SK-N-SH (cell line): ENCODE measurements at regions not wholly inside any gene's neighbourhood (a gene's known extent, or its start where the extent isn't known, plus 50 kb on each side); places are given as distances from the start of the nearest gene placed in this dataset.

Source experiments
- CTCF ChIA-PET: fragments of 300-600, 350-600 bp; formaldehyde crosslinking; extraction: SDS; loops from one replicate; lab custom pipeline; 2021; lab: Yijun Ruan, JAX
- POLR2A ChIA-PET: fragments of 350-600 bp; sonication (Branson Sonifier 250); formaldehyde crosslinking; extraction: SDS; loops from one replicate; lab custom pipeline; 2020; ENCODE audit warnings: antibody characterized with exemption, inconsistent platforms; lab: Yijun Ruan, JAX
- DNase-seq: peaks from one replicate; pipeline ENCODE4 v3.0.0; 2012
- H2AFZ ChIP-seq: fragments of 200-600 bp; sonication (generic); 2 replicates; pipeline ENCODE4 v1.8.1; 2016; ENCODE audit warnings: antibody characterized with exemption, mild to moderate bottlenecking, low read depth
- H3F3A ChIP-seq: fragments of 200-600 bp; sonication (generic); replicated peaks from 2 replicates; pipeline ENCODE3; 2016; ENCODE audit warnings: antibody characterized with exemption, mild to moderate bottlenecking; ENCODE audit not compliant: insufficient read depth
- H3K27ac ChIP-seq, 2 experiments: fragments of 200-500 bp in 1 of 2; fragments of 200-600 bp in 1 of 2; sonication (Bioruptor generic) in 1 of 2; sonication (generic), shearing (Covaris generic) in 1 of 2; 2 replicates each; pipeline versions ENCODE4 v1.5.1 to v1.6.1; 2014 to 2016; ENCODE audit warnings: low read depth in 2 of 2, inconsistent platforms in 1 of 2, low read length in 1 of 2, mild to moderate bottlenecking in 1 of 2, mixed read lengths in 1 of 2
- H3K27me3 ChIP-seq: fragments of 200-600 bp; sonication (generic), shearing (Covaris generic); 2 replicates; pipeline ENCODE4 v1.6.1; 2016; ENCODE audit warnings: mixed run types; ENCODE audit not compliant: insufficient read depth
- H3K36me3 ChIP-seq, 2 experiments: fragments of 200-500 bp in 1 of 2; fragments of 200-600 bp in 1 of 2; sonication (Bioruptor generic) in 1 of 2; sonication (generic) in 1 of 2; replicated peaks in 1 of 2; 2 replicates each; pipeline versions ENCODE3 to v1.5.1; 2014 to 2016; ENCODE audit warnings: low read length in 1 of 2, mild to moderate bottlenecking in 1 of 2; ENCODE audit not compliant: insufficient read depth in 2 of 2, control insufficient read depth in 1 of 2
- H3K4me1 ChIP-seq, 2 experiments: fragments of 200-500 bp in 1 of 2; fragments of 200-600 bp in 1 of 2; sonication (Bioruptor generic) in 1 of 2; sonication (generic), shearing (Covaris generic) in 1 of 2; 2 replicates each; pipeline versions ENCODE4 v1.5.1 to v1.6.1; 2014 to 2016; ENCODE audit warnings: low read depth in 1 of 2, low read length in 1 of 2, mixed run types in 1 of 2; ENCODE audit not compliant: insufficient read depth in 2 of 2, control insufficient read depth in 1 of 2
- H3K4me2 ChIP-seq: fragments of 200-600 bp; sonication (generic), shearing (Covaris generic); 2 replicates; pipeline ENCODE4 v1.6.1; 2017; ENCODE audit warnings: mixed run types
- H3K4me3 ChIP-seq, 2 experiments: fragments of 200-500 bp in 1 of 2; fragments of 200-600 bp in 1 of 2; sonication (Bioruptor generic) in 1 of 2; sonication (generic), shearing (Covaris generic) in 1 of 2; 2 replicates each; pipeline versions ENCODE4 v1.5.1 to v1.8.1; 2014 to 2016; ENCODE audit warnings: low read depth in 2 of 2, inconsistent platforms in 1 of 2, low read length in 1 of 2, mild to moderate bottlenecking in 1 of 2, mixed read lengths in 1 of 2, moderate library complexity in 1 of 2
- H3K79me2 ChIP-seq: fragments of 200-600 bp; sonication (generic); 2 replicates; pipeline ENCODE4 v1.8.1; 2017; ENCODE audit warnings: mild to moderate bottlenecking; ENCODE audit not compliant: insufficient read depth
- H3K9ac ChIP-seq: fragments of 200-600 bp; sonication (generic); 2 replicates; pipeline ENCODE4 v1.6.1; 2017; ENCODE audit warnings: mixed run types
- H3K9me2 ChIP-seq: fragments of 200-600 bp; sonication (generic); 2 replicates; pipeline ENCODE4 v1.6.1; 2017; ENCODE audit warnings: mixed run types
- H3K9me3 ChIP-seq: fragments of 200-600 bp; sonication (generic); 2 replicates; pipeline ENCODE4 v1.6.1; 2017; ENCODE audit warnings: mixed run types, mild to moderate bottlenecking, moderate library complexity
- H4K20me1 ChIP-seq: fragments of 200-600 bp; sonication (generic); 2 replicates; pipeline ENCODE4 v1.6.1; 2017; ENCODE audit warnings: mild to moderate bottlenecking, mixed run types; ENCODE audit not compliant: insufficient read depth
- CHD2 ChIP-seq: fragments of 150-350 bp; IDR thresholded peaks from 2 replicates; pipeline ENCODE4 v1.6.1; 2018; ENCODE audit warnings: low read length; ENCODE audit not compliant: partially characterized antibody
- ELF1 ChIP-seq: IDR thresholded peaks from 2 replicates; pipeline ENCODE4 v1.4.0; 2012
- EP300 ChIP-seq, 2 experiments: IDR thresholded peaks; 2 replicates each; pipeline versions ENCODE4 v1.4.0 to v1.6.1; 2012; ENCODE audit warnings: borderline replicate concordance in 1 of 2, low read depth in 1 of 2, low read length in 1 of 2
- FOSL2 ChIP-seq: IDR thresholded peaks from 2 replicates; pipeline ENCODE4 v1.4.0; 2012; ENCODE audit warnings: low read depth, mild to moderate bottlenecking, moderate library complexity, borderline replicate concordance
- IRF3 ChIP-seq: fragments of 150-350 bp; IDR thresholded peaks from 2 replicates; pipeline ENCODE4 v1.6.1; 2016; ENCODE audit warnings: mild to moderate bottlenecking, low read depth, low read length
- JUND ChIP-seq: IDR thresholded peaks from 2 replicates; pipeline ENCODE4 v1.4.0; 2012
- NFIC ChIP-seq: IDR thresholded peaks from 2 replicates; pipeline ENCODE4 v1.4.0; 2012; ENCODE audit warnings: borderline replicate concordance
- POLR2AphosphoS5 ChIP-seq: IDR thresholded peaks from 2 replicates; pipeline ENCODE4 v1.6.1; 2012; ENCODE audit warnings: low read depth, low read length
- RAD21 ChIP-seq: IDR thresholded peaks from 2 replicates; pipeline ENCODE4 v1.6.1; 2012; ENCODE audit warnings: mild to moderate bottlenecking, low read length
- RCOR1 ChIP-seq: fragments of 150-350 bp; IDR thresholded peaks from 2 replicates; pipeline ENCODE4 v1.6.1; 2017; ENCODE audit warnings: antibody characterized with exemption, low read length
- RFX5 ChIP-seq: IDR thresholded peaks from 2 replicates; pipeline ENCODE4 v1.6.1; 2012; ENCODE audit warnings: mild to moderate bottlenecking, improper control_type of control experiment, low read length
- TAF1 ChIP-seq: IDR thresholded peaks from 2 replicates; pipeline ENCODE4 v1.6.1; 2012; ENCODE audit warnings: low read depth, mild to moderate bottlenecking, low read length, moderate library complexity, borderline replicate concordance
- TCF12 ChIP-seq: IDR thresholded peaks from 2 replicates; pipeline ENCODE4 v1.4.0; 2012
- USF1 ChIP-seq: IDR thresholded peaks from 2 replicates; pipeline ENCODE4 v1.4.0; 2012; ENCODE audit warnings: low read depth, borderline replicate concordance
- USF2 ChIP-seq: fragments of 150-350 bp; IDR thresholded peaks from 2 replicates; pipeline ENCODE4 v1.6.1; 2017; ENCODE audit warnings: antibody characterized with exemption, low read length, low read depth, borderline replicate concordance
- ZBTB33 ChIP-seq: IDR thresholded peaks from 2 replicates; pipeline ENCODE4 v1.4.0; 2012; ENCODE audit warnings: low read depth, borderline replicate concordance
- WGBS: methylation state at CpG from one replicate; pipeline ENCODE4 v1.1.6; 2017; ENCODE audit warnings: low lambda C conversion rate; 5-methylcytosine and 5-hydroxymethylcytosine counted together

GRCh38 chr12:116395396-116395795 is 117.9 kb upstream of the MED13L start:
- Histone ChIP-seq H3K36me3 (peaks cover 0 to 49% of the 10 kb centered on the region in 2 experiments), H2AFZ (no peak overlapping the region), H3K9ac (no peak overlapping the region), H4K20me1 (no peaks in the 10 kb centered on the region), H3K4me1 (no peaks in the 10 kb centered on the region), H3K9me3 (peaks cover 5% of the 10 kb centered on the region), H3K4me3 (no peak overlapping the region), H3K4me2 (no peak overlapping the region), H3K27me3 (no peaks in the 10 kb centered on the region), H3K9me2 (no peaks in the 10 kb centered on the region), H3F3A (peaks cover 10% of the 10 kb centered on the region), H3K79me2 (peaks cover 7% of the 10 kb centered on the region; the same call in 1 of the 2 replicates), H3K27ac (no peak overlapping the region)
- POLR2A ChIA-PET = no interaction called here
- no peak for DNase-seq
- no peak for TF ChIP-seq USF1
- no peak for TF ChIP-seq EP300 (IDR thresholded peaks at IDR 0.05; ENCODE audit: borderline replicate concordance in 1 of 2, low read depth in 1 of 2, low read length in 1 of 2)
- TF ChIP-seq USF2 = no peak
- TF ChIP-seq CHD2 = no peak
- TF ChIP-seq RCOR1 = no peak
- TF ChIP-seq POLR2AphosphoS5 = no peak
- TF ChIP-seq TAF1 = no peak
- TF ChIP-seq ELF1 = no peak
- no peak for TF ChIP-seq NFIC
- no peak for TF ChIP-seq RFX5
- no peak for TF ChIP-seq FOSL2
- TF ChIP-seq IRF3 = no peak
- no peak for TF ChIP-seq JUND
- TF ChIP-seq RAD21 = no peak
- no peak for TF ChIP-seq TCF12
- no peak for TF ChIP-seq ZBTB33
- CTCF ChIA-PET = no interaction called here
- 55% methylated on average over 1 of the region's 1 CpG for WGBS
